ENCODE measurements at regions not wholly inside any gene's neighbourhood (a gene's known extent, or its start where the extent isn't known, plus 50 kb on each side); places are given as distances from the start of the nearest gene placed in this dataset.

DNA sequence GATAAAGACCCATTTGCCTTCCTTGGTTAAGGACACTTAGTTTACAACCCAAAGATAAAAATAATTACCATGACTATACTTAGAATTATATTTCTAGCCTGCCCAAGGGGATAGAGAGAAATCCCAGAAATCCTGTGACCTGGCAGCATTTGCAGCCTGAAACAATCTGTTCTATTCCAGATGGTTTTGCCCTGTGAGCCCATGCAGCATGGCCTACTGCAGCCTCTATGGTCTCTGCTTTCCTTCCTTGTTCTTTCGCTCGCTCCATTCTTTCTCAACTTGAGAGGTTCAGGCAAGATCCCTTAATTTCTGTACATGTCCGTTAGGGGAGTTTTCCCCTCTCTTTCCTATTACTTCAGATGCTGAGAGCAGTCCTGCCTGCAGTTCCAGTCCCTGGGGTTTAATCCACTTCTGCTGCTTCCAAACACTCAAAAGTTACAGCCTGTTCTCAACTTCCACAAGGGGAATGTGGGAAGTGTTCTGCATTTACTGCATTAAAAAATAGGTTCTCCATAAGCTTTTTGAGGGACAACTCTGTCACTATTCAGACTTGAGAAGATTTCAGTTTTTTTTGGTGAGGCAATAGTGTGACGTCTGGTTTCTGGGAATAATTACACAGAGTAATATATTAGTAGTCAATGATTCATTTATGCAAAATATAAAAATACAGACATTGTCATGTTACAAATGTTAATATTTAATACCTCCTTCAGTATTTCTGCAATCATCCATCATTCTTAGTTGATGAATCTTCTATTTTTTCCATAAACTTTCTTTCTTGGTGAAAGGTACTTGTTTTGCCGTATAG, 80.3 kb downstream of the CDCA7 start:
- no peak overlapping the region for H3K27ac ChIP-seq
- no peak overlapping the region for H3K4me3 ChIP-seq
- no peak for TF ChIP-seq POLR2A (IDR thresholded peaks at IDR 0.05)
- TF ChIP-seq, protein P1, sequence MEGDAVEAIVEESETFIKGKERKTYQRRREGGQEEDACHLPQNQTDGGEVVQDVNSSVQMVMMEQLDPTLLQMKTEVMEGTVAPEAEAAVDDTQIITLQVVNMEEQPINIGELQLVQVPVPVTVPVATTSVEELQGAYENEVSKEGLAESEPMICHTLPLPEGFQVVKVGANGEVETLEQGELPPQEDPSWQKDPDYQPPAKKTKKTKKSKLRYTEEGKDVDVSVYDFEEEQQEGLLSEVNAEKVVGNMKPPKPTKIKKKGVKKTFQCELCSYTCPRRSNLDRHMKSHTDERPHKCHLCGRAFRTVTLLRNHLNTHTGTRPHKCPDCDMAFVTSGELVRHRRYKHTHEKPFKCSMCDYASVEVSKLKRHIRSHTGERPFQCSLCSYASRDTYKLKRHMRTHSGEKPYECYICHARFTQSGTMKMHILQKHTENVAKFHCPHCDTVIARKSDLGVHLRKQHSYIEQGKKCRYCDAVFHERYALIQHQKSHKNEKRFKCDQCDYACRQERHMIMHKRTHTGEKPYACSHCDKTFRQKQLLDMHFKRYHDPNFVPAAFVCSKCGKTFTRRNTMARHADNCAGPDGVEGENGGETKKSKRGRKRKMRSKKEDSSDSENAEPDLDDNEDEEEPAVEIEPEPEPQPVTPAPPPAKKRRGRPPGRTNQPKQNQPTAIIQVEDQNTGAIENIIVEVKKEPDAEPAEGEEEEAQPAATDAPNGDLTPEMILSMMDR (IDR thresholded peaks at IDR 0.05): no peak
- TF ChIP-seq POLR2AphosphoS5 (IDR thresholded peaks at IDR 0.05; ENCODE audit: insufficient read depth in 1 of 2, low read depth in 1 of 2): no peak
- H3K36me3 ChIP-seq: no peaks in the 10 kb centered on the region
- no peaks in the 10 kb centered on the region for H3K9me3 ChIP-seq
- H3K27me3 ChIP-seq: no peaks in the 10 kb centered on the region
- DNase-seq (ENCODE audit: extremely low spot score in 2 of 2): no peak
- H3K4me1 ChIP-seq: peaks cover 14% of the 10 kb centered on the region
- intact Hi-C loops (cut with DNase I): no loop called here

DNA sequence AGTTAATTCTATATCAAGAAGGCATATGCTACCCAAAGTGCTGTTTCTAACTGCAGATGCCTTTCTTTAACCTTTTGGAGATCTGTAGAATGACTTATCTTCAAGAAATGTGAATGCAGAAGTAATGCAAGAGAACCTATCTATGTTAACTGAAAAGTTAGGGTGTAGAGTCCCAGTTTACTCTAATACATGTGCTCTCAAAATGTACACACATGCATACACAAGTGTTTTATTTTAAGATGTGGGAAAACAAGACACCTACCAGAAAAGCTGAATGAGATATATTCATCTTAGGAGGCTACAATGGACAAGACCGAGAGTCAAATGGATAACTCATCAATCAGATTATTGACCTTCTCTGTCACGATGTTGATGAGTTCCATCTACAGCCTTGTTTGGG, 80.9 kb downstream of the CDCA7 start:
- Histone ChIP-seq H3K4me3 (no peak overlapping the region), H3K27ac (no peak overlapping the region), H3K9me3 (no peaks in the 10 kb centered on the region), H3K36me3 (no peaks in the 10 kb centered on the region), H3K27me3 (no peaks in the 10 kb centered on the region), H3K4me1 (peaks cover 14% of the 10 kb centered on the region)
- DNase-seq (ENCODE audit: extremely low spot score in 2 of 2): no peak
- TF ChIP-seq, protein P1 (IDR thresholded peaks at IDR 0.05): no peak
- TF ChIP-seq POLR2AphosphoS5 (IDR thresholded peaks at IDR 0.05; ENCODE audit: insufficient read depth in 1 of 2, low read depth in 1 of 2) (no peak), POLR2A (IDR thresholded peaks at IDR 0.05) (no peak)
- intact Hi-C loops (cut with DNase I): no loop called here

DNA sequence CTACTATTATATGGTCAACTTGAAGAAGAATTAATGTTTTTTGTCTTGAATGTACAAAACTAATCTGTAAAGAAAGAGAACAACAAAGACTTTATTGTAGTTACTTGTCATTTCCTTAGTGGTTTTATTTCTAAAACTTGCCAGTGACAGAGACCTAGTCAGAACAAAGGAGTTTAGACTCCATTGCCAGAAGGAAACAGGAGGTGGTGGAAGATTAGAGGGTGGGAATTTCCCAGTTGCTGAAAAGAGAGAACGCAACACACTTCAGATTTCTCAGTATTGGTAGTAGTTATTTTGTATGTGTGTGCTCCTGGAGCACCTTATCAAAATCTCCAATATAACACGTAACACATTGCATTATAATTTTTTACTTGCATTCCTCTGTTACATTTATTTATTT, 81.4 kb downstream of the CDCA7 start:
- intact Hi-C loops (cut with DNase I): no loop called here
- H3K4me3 ChIP-seq: no peak overlapping the region
- H3K9me3 ChIP-seq: no peaks in the 10 kb centered on the region
- peaks cover 14% of the 10 kb centered on the region for H3K4me1 ChIP-seq
- no peak for DNase-seq (ENCODE audit: extremely low spot score in 2 of 2)
- no peaks in the 10 kb centered on the region for H3K27me3 ChIP-seq
- no peak for TF ChIP-seq POLR2A (IDR thresholded peaks at IDR 0.05)
- TF ChIP-seq, protein P1 (IDR thresholded peaks at IDR 0.05): no peak
- TF ChIP-seq POLR2AphosphoS5 (IDR thresholded peaks at IDR 0.05; ENCODE audit: insufficient read depth in 1 of 2, low read depth in 1 of 2): no peak
- H3K36me3 ChIP-seq: no peaks in the 10 kb centered on the region
- H3K27ac ChIP-seq: no peak overlapping the region

DNA sequence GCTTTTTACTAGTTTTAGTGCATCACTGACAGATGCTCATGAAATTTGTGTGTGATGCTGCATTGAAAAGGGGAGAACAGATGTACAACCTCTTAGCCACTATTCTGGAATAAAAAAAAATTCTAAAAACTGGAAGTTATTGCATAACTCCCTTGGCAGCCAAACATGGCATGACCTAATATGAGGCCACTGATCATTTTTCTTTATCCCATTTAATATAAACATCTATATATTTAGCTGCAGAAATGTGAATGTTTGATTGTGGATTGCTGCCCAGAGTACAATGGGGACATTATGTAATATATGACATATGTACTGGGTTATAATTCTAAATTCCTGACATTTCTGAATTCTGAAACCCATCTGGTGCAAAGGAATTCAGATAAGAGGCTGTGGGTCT, 86.5 kb downstream of the CDCA7 start:
- Histone ChIP-seq H3K27ac (no peak overlapping the region), H3K9me3 (no peaks in the 10 kb centered on the region), H3K4me1 (no peaks in the 10 kb centered on the region), H3K27me3 (no peaks in the 10 kb centered on the region), H3K4me3 (no peak overlapping the region), H3K36me3 (no peaks in the 10 kb centered on the region)
- no peak for DNase-seq (ENCODE audit: extremely low spot score in 2 of 2)
- intact Hi-C loops (cut with DNase I): no loop called here
- TF ChIP-seq POLR2AphosphoS5 (IDR thresholded peaks at IDR 0.05; ENCODE audit: insufficient read depth in 1 of 2, low read depth in 1 of 2): no peak
- TF ChIP-seq, protein P1 (IDR thresholded peaks at IDR 0.05): no peak
- TF ChIP-seq POLR2A (IDR thresholded peaks at IDR 0.05): no peak

DNA sequence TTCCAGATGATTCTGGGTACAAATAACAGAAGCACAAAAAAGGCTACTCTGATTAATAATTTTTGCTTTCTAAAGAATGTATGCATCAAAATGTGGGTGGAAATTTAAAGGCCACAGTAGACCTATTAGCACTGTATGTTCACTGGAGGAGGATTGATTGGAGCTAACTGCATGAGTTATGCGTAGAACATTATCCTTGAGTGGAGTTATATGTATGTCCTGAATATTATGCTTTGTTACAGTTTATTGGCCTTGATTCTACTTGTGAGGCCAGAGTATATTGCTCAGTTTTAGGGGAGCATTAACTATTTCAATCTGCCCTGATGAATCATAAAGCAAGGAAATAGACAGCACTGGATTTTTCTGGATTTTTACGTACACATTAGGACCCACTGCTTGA, 87.9 kb downstream of the CDCA7 start:
- intact Hi-C loops (cut with DNase I): no loop called here

More for the DNA sequence above, 87.9 kb downstream of the CDCA7 start:
- TF ChIP-seq POLR2A (IDR thresholded peaks at IDR 0.05) (no peak), POLR2AphosphoS5 (IDR thresholded peaks at IDR 0.05; ENCODE audit: insufficient read depth in 1 of 2, low read depth in 1 of 2) (no peak)
- TF ChIP-seq, protein P1 (IDR thresholded peaks at IDR 0.05): no peak
- no peak for DNase-seq (ENCODE audit: extremely low spot score in 2 of 2)
- Histone ChIP-seq H3K27me3 (no peaks in the 10 kb centered on the region), H3K27ac (no peak overlapping the region), H3K4me3 (no peak overlapping the region), H3K4me1 (no peaks in the 10 kb centered on the region), H3K36me3 (no peaks in the 10 kb centered on the region), H3K9me3 (no peaks in the 10 kb centered on the region)

Data from vagina (tissue), 2 donors.